B cell (primary cell): ENCODE measurements at regions not wholly inside any gene's neighbourhood (a gene's known extent, or its start where the extent isn't known, plus 50 kb on each side); places are given as distances from the start of the nearest gene placed in this dataset.
"Not testable (repeated sequence)": the region's sequence is repeated elsewhere in the genome, so short reads cannot be mapped to it uniquely, and the experiment has no call there.

Source experiments
- EZH2 ChIP-seq: IDR thresholded peaks from 2 replicates; pipeline ENCODE4 v1.6.1; 2012; ENCODE audit warnings: borderline replicate concordance, low read depth, mild to moderate bottlenecking, moderate library complexity, low read length; ENCODE audit not compliant: insufficient read depth, poor library complexity, severe bottlenecking
- TF ChIP-seq, protein P1 (sequence below): fragments of 200-600 bp; IDR thresholded peaks from one replicate; pipeline ENCODE4 v1.8.0; 2022; ENCODE audit warnings: antibody characterized with exemption, mild to moderate bottlenecking

DNA sequence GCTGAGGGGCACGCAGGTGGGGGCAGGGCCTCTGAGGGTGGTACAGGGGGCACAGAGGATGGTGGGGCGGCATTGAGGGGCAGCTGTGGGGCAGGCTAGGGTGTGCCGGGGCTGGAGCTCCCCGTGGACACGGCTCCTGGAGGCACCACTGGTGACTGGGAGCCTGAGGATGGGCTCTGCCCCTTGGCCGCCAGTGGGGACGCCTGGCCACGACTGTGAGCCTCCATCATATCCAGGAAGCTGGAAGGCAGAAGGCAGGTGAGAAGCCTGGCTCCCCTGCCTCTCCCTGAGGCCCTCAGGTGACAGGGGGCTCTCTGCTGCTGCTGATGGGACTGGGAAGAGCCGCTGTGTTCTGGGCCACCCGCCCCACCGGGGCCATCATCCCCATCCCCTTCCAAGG lies 308.4 kb downstream of the CCDC74A start:
- not testable (repeated sequence) for TF ChIP-seq EZH2
- TF ChIP-seq, protein P1, sequence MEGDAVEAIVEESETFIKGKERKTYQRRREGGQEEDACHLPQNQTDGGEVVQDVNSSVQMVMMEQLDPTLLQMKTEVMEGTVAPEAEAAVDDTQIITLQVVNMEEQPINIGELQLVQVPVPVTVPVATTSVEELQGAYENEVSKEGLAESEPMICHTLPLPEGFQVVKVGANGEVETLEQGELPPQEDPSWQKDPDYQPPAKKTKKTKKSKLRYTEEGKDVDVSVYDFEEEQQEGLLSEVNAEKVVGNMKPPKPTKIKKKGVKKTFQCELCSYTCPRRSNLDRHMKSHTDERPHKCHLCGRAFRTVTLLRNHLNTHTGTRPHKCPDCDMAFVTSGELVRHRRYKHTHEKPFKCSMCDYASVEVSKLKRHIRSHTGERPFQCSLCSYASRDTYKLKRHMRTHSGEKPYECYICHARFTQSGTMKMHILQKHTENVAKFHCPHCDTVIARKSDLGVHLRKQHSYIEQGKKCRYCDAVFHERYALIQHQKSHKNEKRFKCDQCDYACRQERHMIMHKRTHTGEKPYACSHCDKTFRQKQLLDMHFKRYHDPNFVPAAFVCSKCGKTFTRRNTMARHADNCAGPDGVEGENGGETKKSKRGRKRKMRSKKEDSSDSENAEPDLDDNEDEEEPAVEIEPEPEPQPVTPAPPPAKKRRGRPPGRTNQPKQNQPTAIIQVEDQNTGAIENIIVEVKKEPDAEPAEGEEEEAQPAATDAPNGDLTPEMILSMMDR: not testable (repeated sequence)
